OCI-LY7 (cell line): ENCODE measurements at regions not wholly inside any gene's neighbourhood (a gene's known extent, or its start where the extent isn't known, plus 50 kb on each side); places are given as distances from the start of the nearest gene placed in this dataset.

ENCODE experiments used
- CTCF ChIP-seq: fragments of 200-600 bp; sonication (generic); conservative IDR thresholded peaks from 2 replicates; pipeline ENCODE4 v1.5.1; 2014; ENCODE audit warnings: mild to moderate bottlenecking, antibody characterized with exemption, low read length, moderate library complexity, mixed read lengths
- EZH2phosphoT487 ChIP-seq: fragments of 200-600 bp; sonication (generic); IDR thresholded peaks from 2 replicates; pipeline ENCODE4 v1.6.1; 2018; ENCODE audit warnings: low read depth, borderline replicate concordance, mild to moderate bottlenecking, mixed run types, antibody characterized with exemption, low read length, moderate library complexity, mixed read lengths

GRCh38 chr12:84638811-84639368 lies 273.7 kb downstream of the SLC6A15 start:
- TF ChIP-seq EZH2phosphoT487 (no peak), CTCF (no peak)
